Activated CD8-positive, alpha-beta memory T cell treated with anti-CD3 and anti-CD28 coated beads for 1 hour (primary cell): ENCODE measurements at regions not wholly inside any gene's neighbourhood (a gene's known extent, or its start where the extent isn't known, plus 50 kb on each side); places are given as distances from the start of the nearest gene placed in this dataset.

Experiments used
- DNase-seq, 2 donors: peaks; one replicate each; pipeline ENCODE4 v3.0.0-alpha.2; 2020; ENCODE audit warnings: low read depth in 1 of 2; ENCODE audit errors: extremely low read depth in 1 of 2

DNA sequence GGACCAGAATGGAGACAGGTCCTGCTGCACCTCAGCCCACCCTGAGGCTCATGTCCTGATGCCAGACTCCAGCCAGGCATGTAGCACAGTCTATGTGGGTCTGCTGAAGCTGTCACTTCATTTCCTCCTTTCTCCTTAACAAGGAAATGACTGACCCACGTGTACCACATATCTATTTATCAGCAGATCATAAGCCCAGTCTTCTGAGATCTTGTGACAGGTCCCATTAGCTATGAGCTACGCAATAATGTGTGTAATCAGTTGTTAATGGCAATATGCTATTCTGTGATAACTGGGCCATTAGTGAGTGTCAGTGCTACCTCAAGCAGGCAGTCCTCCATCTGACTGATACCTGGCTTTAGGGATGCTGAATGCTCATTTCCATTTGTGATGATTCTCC, 615.3 kb downstream of the BCL11A start:
- DNase-seq, result no peak

DNA sequence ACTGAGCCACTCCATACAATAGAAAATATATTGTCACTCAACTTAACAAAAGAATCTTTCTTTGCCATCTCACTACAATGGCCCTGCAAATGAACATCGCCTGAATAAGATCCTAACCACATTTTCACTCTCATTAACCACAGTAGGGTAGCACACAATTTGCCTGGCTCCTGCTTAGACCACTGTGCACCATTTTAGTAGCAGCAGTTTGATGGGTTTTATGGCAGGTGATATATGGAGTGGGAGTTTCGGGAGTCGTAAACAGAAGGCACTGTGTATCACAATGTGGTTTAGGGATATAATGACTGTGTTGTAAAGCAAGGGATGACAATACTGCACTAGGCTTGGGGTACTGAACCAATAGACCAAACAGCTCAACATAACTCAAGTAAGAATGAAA, 617.4 kb downstream of the BCL11A start:
- DNase-seq, result no peak

DNA sequence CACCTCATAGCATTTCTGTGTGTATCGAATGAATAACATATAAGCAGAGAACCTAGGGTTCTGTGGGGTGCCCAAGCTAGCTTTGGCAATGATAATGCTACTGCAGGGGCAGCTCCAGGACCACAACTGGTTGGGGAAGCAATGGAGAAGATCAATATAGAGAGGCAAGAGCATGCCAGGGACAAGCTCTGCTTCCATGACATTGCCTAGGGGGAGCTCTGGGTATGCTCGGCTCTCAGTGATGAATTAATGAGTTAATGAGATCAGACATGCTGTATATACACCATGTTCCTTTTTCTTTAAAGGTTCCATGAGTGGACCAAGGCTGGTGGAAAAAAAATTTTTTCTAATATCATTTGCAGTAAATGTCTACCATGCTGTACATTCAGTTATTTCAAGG, 618.4 kb downstream of the BCL11A start:
- no peak for DNase-seq

DNA sequence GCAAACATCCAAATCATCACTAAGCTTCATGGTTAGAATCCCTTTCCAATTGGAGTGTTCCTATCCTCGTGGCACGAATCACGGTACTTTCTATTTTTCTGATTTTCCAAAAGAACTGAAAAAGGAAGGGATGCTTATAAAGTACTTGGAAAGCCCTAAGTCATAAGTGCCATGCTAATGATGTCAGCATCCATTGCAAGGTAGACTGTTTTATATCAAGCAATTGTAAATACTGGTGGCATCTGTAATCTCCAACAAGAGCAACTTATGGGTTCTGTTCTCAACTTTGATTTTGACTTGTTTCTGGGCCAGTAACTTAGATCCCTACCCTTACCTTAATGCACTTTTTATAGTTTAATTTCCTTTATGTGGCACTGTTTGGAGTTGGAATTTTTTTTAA, 619.5 kb downstream of the BCL11A start:
- DNase-seq, result no peak

DNA sequence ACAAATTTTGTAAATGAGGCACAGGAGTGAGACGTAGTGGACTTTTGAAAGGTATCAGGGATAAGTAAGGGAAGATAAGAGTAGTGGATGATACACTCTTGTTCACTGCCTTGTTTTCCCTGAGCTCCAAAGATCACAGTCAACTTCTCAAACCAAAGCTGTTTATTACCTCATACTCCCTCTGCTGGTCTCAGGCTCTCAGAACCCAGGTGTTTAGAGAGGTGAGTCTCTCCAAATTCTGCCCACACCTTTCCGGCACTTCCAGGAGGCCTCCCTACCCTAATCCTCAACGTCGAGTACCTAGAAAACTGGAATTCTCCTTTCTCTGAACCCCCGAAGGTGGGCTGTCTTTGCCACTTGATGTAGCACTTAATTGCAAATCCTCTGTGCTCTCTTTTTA, 621.1 kb downstream of the BCL11A start:
- DNase-seq, result no peak

DNA sequence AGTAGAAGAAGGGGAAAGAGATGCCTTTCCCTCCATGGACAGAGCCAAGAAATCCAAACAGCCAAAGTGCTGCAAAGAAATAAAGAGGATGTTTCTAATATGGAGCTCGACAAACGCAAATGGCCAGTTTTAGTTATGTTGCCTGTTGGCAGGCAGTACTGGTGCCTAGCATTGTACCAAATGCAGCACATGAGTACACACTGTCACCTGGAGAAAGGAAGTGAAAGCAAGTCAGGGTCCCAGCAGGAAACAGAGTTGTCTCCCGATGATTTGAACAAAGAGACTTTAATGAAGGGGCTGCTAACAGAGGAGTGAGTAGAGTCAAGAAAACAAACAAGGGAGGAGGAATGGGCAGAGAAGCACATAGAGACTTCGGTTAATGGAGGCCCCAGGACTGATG, 623.0 kb downstream of the BCL11A start:
- no peak for DNase-seq

DNA sequence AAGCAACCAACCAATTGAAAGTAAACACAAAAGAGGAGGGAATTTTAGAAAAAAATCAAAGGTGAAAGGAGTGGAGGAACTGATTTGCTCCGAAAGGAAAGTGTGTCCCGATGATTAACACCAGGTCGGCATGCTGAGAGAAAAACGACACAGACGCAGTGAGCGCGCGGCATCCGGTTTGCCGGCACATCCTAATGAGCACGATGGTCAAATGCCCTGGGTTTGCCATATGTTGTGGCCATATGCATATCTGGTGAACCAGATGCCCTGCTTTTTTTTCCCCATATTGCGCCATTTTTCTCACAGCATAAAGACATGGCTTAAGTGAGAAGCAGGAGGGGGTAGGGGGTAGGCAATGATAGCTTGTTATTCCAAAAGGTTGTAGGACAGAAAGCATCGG, 626.7 kb downstream of the BCL11A start:
- DNase-seq, result no peak

DNA sequence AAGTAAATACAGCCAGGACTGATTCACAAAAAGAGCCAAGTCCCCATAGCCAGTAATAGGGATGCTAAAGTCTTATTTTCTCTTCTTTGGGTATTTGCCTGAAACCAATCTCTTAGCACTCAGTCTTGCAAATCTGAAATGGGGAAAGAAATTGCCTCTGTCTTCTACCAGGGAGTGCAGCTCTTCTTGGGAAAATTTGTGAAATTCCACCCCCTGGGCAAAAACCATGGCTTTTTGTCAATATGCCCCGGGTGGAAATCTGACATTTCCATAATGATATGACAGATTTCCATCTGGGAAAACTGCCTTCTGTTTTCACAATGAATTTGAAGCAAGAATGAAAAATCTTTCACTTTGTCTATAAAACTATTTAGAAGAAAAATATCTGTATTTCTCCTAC, 628.1 kb downstream of the BCL11A start:
- DNase-seq, result no peak

DNA sequence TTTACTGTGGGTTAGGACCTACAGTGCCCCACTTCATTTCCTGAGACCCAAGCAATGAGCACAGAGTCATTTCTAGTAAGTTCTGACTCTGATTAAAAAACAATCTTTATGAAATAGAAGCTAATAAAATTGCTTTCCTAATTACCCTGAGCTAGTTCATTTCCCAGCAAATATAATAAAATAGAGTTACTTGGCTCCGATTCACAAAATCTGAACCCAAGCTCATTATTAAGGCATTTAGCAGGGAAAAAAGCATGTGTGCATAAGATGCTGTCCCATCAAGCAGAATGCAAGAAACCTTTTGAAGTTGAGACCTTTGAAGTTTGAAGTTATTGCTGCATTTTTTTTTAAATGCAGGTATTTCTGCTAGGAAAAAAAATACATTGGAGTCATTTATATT, 629.1 kb downstream of the BCL11A start:
- DNase-seq, result no peak

DNA sequence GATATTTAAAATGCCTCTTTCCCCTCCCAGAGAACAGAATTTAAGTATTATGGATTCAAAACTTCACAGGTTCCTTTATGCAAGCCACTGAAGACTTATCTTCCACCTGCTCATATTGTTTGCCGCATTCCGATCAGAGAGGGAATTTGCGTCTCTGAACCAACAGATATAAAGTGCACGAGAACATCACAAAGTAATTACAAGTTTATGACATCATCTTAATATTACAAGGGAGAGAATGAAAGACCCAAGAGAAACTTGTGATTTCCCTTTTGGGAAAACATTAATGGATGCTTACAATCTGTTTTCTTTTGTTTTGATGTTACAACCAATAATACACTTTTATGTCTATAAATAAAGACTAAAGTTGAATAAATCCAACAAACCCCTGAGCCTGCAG, 631.0 kb downstream of the BCL11A start:
- no peak for DNase-seq

DNA sequence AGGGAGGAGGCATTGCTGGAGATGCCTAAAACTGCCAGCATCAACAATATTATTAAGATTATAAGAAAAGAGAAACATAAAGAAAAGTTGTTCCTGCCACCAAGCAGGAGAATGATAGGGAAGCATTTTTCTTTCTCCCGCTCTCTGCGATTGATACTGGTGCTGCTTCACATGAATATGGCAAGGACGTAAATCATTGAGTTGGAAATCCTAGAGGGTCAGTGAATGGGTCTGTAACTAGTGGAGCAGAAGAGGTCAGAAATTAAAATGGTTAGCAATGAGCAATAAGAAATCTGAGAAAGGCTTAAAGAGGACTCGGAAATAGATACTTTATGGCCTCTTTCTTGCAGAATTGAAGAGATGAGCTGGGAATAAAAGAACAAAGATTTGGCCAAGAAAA, 631.7 kb downstream of the BCL11A start:
- DNase-seq, result no peak

DNA sequence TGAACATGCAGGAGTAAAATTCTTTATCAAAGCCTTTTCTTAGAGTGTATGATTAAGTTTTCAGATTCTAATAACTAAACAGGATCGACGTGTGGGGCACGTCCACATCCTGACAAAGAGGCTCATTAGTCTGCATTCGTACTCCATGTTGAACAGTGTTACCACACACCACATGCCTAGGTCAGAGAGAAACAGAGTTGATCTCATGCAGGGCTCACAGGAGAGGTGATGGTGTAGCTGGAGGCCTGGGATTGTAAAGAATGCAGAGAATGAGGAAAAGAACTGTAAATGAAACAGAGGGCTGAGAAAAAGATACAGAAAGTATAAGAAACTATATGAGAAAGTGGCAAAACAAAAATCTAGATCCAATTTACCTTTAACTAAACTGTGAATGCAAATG, 632.5 kb downstream of the BCL11A start:
- DNase-seq, result no peak

DNA sequence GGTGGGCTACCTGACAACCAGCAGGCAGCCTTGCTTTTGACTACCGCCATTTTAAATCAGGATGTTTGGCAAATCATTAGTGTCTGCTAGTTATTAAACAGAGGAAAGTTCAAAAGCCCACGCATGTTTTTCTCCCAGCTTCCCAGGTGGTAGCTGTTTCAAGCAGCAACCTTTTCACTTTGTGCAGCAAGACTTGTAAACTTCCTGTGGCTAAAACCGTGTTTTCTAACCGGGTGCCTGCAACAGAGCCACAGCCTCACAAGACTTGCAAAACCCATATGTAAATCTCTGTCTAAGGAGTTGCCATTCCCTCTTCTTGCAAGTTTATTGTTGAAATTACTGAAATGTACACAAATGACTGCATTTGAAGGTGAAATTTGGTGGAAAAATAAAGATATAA, 633.1 kb downstream of the BCL11A start:
- DNase-seq, result no peak

DNA sequence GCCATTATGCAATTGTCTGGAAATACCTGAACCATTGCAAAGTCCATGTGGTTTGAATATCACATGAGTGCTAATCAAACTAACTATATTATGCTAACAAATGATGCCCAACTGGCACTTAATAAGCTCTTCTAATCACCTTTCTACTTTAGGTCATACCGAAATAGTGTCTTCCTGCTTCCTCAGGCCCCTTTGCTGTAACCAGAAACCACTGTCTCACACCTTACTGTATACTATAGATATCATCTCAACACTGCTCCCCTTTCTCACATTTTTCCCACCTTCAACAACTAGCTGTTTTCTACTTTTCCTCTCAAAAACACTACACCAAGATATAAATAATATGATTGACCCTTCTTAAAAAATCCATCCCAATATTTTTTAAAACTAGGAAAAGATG, 633.9 kb downstream of the BCL11A start:
- DNase-seq, result no peak

DNA sequence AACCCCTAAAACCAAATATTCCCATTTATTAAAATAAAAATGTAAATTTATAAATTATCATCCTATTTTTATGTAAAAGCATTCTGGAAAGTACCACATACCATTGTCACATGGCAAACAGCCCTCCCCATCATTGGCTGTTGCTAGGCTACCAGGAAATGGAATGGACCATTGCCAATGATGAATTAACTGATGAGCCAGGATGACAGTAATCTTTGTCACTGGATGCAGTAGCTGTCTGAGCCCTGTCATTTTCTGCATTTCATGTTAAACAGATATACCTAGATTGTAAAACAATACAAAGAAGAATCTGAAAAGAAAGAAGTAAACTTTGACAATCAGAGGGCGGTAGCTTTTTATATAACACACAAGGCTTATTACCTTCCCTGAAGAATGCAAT, 641.4 kb downstream of the BCL11A start:
- no peak for DNase-seq

DNA sequence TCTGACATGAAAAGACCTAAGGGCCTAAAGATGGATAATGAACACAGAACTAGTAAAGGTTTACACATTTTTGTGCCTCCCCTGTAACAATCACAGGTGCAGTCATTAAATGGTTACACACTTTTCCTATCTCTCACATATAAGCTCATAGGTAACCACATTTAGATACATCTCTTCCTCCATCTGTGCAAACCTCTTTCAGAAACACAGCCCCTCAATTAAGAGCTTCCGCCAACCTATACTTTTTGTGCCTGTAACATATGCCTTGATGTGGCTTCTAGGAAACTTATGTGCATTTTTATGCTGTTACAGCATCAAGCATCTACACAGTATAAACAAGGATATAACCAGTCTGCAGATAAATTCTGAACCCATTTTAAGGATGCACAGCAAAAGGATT, 643.3 kb downstream of the BCL11A start:
- no peak for DNase-seq

DNA sequence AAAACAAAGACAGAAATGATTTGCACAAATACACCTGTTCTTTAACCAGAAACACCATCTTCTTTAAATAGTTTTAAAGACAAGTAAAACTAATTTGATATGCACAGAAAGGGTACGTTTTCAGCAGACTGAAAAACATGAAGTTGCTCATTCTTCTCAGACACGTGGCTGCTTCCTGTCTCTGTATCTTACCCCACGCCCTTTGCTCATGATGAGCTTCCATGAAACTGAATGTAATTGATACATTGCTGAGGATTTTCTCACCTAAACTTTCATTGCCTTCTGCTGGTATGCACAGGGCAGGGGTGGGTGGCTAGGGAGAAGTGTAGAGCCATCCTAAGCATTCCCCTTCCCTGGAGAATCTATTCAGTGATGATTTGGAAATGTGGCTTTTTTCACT, 644.3 kb downstream of the BCL11A start:
- DNase-seq, result no peak

DNA sequence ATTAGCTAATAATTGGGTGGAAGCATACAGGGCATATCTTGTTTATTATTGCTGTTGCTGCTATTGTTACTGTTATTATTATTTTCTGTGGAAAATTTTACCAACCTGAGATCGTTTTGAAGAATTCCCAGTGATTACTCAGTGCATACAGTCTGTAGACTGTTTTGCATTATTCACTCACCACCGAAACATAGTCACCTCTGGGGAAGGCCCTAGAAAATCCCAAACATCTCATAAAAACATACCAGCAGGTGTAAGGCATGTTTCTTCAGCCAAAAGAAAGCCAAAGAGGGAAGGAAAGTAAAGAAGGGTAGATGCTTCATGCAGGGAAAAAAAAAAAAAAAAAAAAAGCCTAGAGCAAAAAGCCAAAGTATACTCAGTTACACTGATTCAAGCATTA, 647.7 kb downstream of the BCL11A start:
- no peak for DNase-seq

DNA sequence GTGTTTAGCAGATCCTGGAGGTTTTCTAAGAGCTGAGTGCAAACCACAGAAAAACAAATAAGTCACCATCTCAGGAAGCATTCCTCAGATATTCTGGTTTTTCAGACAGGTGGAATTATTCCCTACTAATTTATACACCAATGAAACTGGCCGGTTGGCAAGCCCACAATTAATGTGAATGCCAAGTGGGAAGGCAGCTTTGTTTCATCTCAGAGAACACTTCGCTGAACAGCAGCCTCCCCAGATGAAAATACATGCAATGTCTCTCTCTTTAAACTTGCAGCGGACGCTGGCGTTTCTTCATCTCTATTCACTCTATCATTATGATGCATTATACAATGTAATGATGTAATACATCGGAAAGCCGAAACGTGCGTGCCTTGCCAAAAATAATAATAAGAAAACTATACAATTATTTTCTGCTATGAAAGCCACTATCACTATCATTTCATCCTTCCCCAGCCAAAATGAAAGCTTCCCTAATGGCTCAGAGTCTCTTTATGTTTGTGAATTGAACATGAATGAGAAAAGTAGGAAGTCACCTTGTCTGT, 649.4 kb downstream of the BCL11A start:
- no peak for DNase-seq

DNA sequence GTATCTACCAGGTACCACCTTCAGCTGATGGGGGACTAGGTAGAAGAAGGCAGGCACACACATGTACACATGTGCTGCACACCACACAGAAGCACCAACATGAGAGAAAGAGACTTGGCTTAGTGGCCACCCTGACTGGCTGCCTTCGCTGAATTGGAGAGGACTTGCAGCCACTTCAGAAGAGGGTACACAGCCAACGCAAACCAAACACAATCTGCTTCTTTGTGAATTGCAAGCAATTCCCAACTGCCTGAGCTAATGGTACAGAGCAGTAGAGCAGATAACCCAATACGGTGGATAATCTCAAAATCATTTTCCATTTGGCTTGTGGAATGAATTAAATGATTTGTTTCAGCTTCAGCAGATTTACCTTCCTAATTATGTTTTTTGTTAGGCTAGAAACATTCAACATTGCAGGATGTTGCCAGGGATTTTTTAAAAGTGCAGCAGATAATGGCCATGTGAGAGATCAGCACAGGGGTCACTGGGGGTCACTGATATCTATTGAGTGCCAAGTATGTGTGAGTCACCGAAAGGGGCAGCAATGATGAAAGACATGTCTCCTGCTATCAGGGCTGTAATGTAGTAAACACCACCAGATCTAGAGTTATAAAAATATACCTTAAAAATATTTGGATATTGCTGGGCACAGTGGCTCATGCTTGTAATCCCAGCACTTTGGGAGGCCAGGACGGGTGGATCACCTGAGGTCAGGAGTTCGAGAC, 652.6 kb downstream of the BCL11A start:
- DNase-seq, result no peak

DNA sequence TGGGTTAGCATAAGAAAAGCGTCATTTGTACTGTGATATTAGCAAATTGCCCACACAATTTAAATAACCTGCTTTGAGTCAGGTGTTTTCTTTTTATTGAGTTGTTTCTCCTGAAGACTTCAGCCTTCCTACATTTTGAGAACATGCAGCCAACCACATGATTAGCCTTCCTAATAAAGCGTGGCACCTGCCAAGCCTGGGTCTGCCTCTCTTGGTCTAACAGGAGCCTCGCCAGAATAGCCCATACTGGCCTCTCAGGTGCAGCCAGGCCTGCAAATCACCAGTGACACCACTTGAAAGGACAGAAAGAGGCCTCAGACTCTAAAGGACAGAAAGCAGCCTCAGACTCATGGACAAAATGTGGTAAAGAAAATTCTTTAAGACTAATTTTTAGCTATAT, 653.8 kb downstream of the BCL11A start:
- no peak for DNase-seq

DNA sequence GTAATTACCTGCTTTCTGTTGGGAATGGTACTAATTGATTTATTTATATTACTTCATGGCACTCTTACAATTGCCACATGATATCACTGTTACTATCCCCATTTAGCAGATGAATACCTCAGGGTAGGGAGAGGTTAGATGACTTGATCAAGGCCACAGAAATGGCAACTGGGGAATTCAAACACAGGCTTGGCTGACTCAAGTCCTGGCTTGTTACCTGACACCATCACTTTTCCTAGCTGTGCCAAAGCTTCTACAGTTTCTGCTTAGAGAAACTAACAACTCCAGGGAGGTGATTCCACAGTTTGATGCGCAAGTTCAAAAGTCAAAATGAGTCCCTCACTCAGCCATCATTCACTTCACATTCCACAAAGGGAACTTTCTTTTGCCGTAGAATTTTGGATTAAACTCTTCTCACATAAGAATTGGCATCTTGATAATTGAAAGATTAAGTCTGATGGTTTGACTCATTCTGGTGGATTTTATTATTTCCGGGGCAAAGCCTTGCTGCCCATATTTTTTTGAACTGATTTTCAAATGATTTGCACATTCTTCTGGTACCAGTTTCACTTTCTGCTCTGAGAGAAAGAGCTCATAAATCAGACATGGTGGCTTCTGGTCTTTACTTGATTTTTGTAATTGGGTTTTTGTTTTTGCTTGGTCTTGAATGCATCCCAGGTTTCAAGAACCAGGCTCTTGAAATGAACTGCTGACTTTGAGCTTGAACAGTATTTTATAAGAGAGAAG, 656.8 kb downstream of the BCL11A start:
- DNase-seq, result no peak
